AG10803 (cell line): ENCODE measurements at regions not wholly inside any gene's neighbourhood (a gene's known extent, or its start where the extent isn't known, plus 50 kb on each side); places are given as distances from the start of the nearest gene placed in this dataset.
"Not testable (repeated sequence)": the region's sequence is repeated elsewhere in the genome, so short reads cannot be mapped to it uniquely, and the experiment has no call there.

Experiments used
- DNase-seq: peaks from one replicate; pipeline ENCODE4 v3.0.0; 2010; ENCODE audit warnings: low read depth
- H3K4me3 ChIP-seq: 2 replicates; pipeline ENCODE4 v1.5.1; 2011; ENCODE audit warnings: mild to moderate bottlenecking, low read length, control low read depth
- CTCF ChIP-seq: conservative IDR thresholded peaks from 2 replicates; pipeline ENCODE4 v1.5.1; 2011; ENCODE audit warnings: mild to moderate bottlenecking, low read length, control low read depth, inconsistent platforms

GRCh38 chr14:25464078-25464477, 414.1 kb upstream of the STXBP6 start:
- no peak for DNase-seq
- no peak overlapping the region for H3K4me3 ChIP-seq
- no peak for TF ChIP-seq CTCF

- DNase-seq = no peak
- no peak overlapping the region for H3K4me3 ChIP-seq
- TF ChIP-seq CTCF = no peak
Measured at GRCh38 chr14:25463480-25463879, 413.5 kb upstream of the STXBP6 start.

- TF ChIP-seq CTCF = no peak
- no peak for DNase-seq
- no peak overlapping the region for H3K4me3 ChIP-seq
Measured at GRCh38 chr14:25461780-25462179, 411.8 kb upstream of the STXBP6 start.

GRCh38 chr14:25444381-25444780, 394.4 kb upstream of the STXBP6 start:
- no peak for DNase-seq
- H3K4me3 ChIP-seq = no peak overlapping the region
- no peak for TF ChIP-seq CTCF

GRCh38 chr14:25440382-25440781, 390.4 kb upstream of the STXBP6 start:
- not testable (repeated sequence) for DNase-seq, H3K4me3 ChIP-seq

- no peak for TF ChIP-seq CTCF
- no peak overlapping the region for H3K4me3 ChIP-seq
- no peak for DNase-seq
Measured at GRCh38 chr14:25436906-25437305, 387.0 kb upstream of the STXBP6 start.

GRCh38 chr14:25436288-25436875, 386.4 kb upstream of the STXBP6 start:
- H3K4me3 ChIP-seq = no peak overlapping the region
- no peak for TF ChIP-seq CTCF
- DNase-seq = no peak
